Natural killer cell treated with Interleukin-12 subunit alpha and Interleukin-12 subunit beta and Interleukin-15 and Interleukin-18, amount 100 ng/mL, for 72 hours (primary cell): ENCODE measurements at regions not wholly inside any gene's neighbourhood (a gene's known extent, or its start where the extent isn't known, plus 50 kb on each side); places are given as distances from the start of the nearest gene placed in this dataset.

Experiments
- ATAC-seq, 2 donors: fragments of 150-1000 bp; cut with Tn5 transposase in 1 of 2; sonication (Bioruptor Pico), chemical (Tn5 transposase) in 1 of 2; 2 replicates each; pipeline ENCODE4 v1.10.0; 2021
- DNase-seq: peaks from one replicate; pipeline ENCODE4 v3.0.0; 2022; ENCODE audit warnings: low spot score
- H3K27ac Mint-ChIP-seq, 2 donors: 1 replicate in 1 of 2; 2 replicates in 1 of 2; pipeline ENCODE4 v1.8.0; 2022; ENCODE audit warnings: mixed read lengths in 2 of 2, mild to moderate bottlenecking in 1 of 2, moderate library complexity in 1 of 2
- H3K27me3 Mint-ChIP-seq, 2 donors: 1 replicate in 1 of 2; 2 replicates in 1 of 2; pipeline ENCODE4 v1.8.0; 2022; ENCODE audit warnings: mixed read lengths in 2 of 2
- H3K36me3 Mint-ChIP-seq: one replicate; pipeline ENCODE4 v1.8.0; 2022; ENCODE audit warnings: mixed read lengths
- H3K4me1 Mint-ChIP-seq, 2 donors: 1 replicate in 1 of 2; 2 replicates in 1 of 2; pipeline ENCODE4 v1.8.0; 2022; ENCODE audit warnings: low read depth in 2 of 2, mixed read lengths in 2 of 2, mild to moderate bottlenecking in 1 of 2
- H3K4me3 Mint-ChIP-seq: one replicate; pipeline ENCODE4 v1.8.0; 2022; ENCODE audit warnings: mixed read lengths
- H3K9me3 Mint-ChIP-seq: 2 replicates; pipeline ENCODE4 v1.8.0; 2022; ENCODE audit warnings: mixed read lengths

GRCh38 chr10:131635564-131636015 lies 265.2 kb upstream of the PPP2R2D start:
- ATAC-seq (no peak), DNase-seq (no peak)
- H3K4me1 Mint-ChIP-seq: peaks cover 0 to 3% of the 10 kb centered on the region in 2 donors
- H3K27ac Mint-ChIP-seq: no peak overlapping the region
- H3K9me3 Mint-ChIP-seq: peaks cover 3% of the 10 kb centered on the region
- H3K36me3 Mint-ChIP-seq: no peaks in the 10 kb centered on the region
- H3K4me3 Mint-ChIP-seq: no peak overlapping the region
- peaks cover 7 to 22% of the 10 kb centered on the region in 2 donors for H3K27me3 Mint-ChIP-seq

DNA sequence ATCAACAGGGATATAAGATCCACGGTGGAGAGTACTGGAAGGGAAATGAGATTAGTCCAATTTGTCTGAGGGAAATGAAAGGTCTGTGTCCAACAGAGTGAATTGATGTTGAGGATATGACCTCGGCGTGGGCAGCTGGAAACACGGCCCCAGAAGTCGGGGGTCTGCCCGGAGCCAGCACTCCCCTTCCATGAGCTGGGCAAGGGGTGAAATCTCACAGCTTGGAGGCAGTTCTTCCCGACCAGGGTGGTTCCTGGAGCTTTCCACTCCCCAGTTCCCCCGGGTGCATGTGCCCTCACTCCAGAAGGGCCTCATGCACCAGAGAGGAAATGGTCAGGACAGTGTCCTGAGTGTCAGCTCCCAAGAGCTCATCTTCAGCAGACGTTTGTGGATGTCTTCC lies 264.7 kb upstream of the PPP2R2D start:
- no peaks in the 10 kb centered on the region for H3K36me3 Mint-ChIP-seq
- ATAC-seq: no peak
- peaks cover 3% of the 10 kb centered on the region for H3K9me3 Mint-ChIP-seq
- no peak overlapping the region for H3K4me3 Mint-ChIP-seq
- H3K27ac Mint-ChIP-seq: no peak overlapping the region
- no peak for DNase-seq
- H3K4me1 Mint-ChIP-seq: peaks cover 3 to 5% of the 10 kb centered on the region in 2 donors
- peaks cover 9 to 22% of the 10 kb centered on the region in 2 donors for H3K27me3 Mint-ChIP-seq

GRCh38 chr10:131636841-131637724 lies 263.7 kb upstream of the PPP2R2D start:
- peaks cover 3 to 6% of the 10 kb centered on the region in 2 donors for H3K4me1 Mint-ChIP-seq
- no peak for ATAC-seq
- no peak overlapping the region for H3K4me3 Mint-ChIP-seq
- H3K9me3 Mint-ChIP-seq: peaks cover 3% of the 10 kb centered on the region
- no peak for DNase-seq
- H3K36me3 Mint-ChIP-seq: no peaks in the 10 kb centered on the region
- H3K27me3 Mint-ChIP-seq: peaks cover 11 to 26% of the 10 kb centered on the region in 2 donors
- H3K27ac Mint-ChIP-seq: no peak overlapping the region

GRCh38 chr10:131638049-131638879 lies 262.5 kb upstream of the PPP2R2D start:
- H3K36me3 Mint-ChIP-seq: no peaks in the 10 kb centered on the region
- peaks cover 3% of the 10 kb centered on the region for H3K9me3 Mint-ChIP-seq
- ATAC-seq (no peak), DNase-seq (no peak)
- H3K4me3 Mint-ChIP-seq: no peak overlapping the region
- peaks cover 12 to 24% of the 10 kb centered on the region in 2 donors for H3K27me3 Mint-ChIP-seq
- H3K27ac Mint-ChIP-seq: no peak overlapping the region
- peaks cover 3 to 6% of the 10 kb centered on the region in 2 donors for H3K4me1 Mint-ChIP-seq

DNA sequence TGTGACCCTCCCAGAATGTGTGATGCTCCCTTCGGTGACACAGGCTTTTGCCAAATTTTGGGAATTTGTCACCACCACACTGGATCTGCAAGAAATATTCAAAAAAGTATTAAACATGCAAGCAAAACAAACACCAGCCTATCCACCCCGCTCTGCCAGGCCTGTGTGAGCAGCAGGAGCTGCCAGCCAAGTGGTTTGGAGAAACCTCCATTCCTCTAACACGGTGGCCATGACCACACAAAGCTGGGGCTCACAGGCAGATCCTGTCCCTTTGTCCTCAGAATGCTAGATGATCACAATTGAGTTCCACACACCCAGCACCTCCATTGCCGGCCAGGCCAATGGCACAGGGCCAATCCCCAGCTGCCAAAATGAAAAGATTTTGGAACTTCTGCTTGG lies 261.9 kb upstream of the PPP2R2D start:
- Mint-ChIP-seq H3K4me1 (peaks cover 3 to 6% of the 10 kb centered on the region in 2 donors), H3K27me3 (peaks cover 12 to 22% of the 10 kb centered on the region in 2 donors), H3K9me3 (peaks cover 3% of the 10 kb centered on the region), H3K4me3 (no peak overlapping the region), H3K36me3 (no peaks in the 10 kb centered on the region), H3K27ac (no peak overlapping the region)
- ATAC-seq: no peak
- no peak for DNase-seq

DNA sequence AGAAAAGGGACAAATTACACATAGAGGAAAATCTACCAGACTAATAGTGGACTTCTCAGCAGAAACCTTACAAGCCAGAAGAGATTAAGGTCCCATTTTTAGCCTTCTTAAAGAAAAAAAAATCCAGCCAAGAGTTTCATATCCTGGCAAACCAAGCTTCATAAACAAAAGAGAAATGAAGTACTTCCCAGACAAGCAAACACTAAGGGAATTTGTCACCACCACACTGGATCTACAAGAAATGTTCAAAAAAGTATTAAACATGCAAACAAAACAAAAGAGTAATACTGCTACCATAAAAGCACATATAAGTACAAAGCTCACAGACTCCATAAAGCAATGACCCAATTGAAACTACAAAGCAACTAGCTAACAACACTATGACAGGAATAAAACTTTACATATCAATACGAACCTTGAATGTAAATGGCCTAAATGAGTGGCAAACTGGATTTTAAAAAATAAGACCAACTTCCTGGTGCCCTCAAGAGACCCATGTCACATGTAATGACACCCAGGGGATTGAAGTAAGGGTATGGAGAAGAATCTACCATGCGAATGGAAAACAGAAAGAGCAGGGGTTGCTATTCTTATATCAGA lies 260.7 kb upstream of the PPP2R2D start:
- ATAC-seq: no peak
- no peak for DNase-seq
- peaks cover 3% of the 10 kb centered on the region for H3K9me3 Mint-ChIP-seq
- H3K36me3 Mint-ChIP-seq: no peaks in the 10 kb centered on the region
- H3K4me1 Mint-ChIP-seq: peaks cover 3 to 6% of the 10 kb centered on the region in 2 donors
- H3K4me3 Mint-ChIP-seq: no peak overlapping the region
- no peak overlapping the region for H3K27ac Mint-ChIP-seq
- peaks cover 10 to 18% of the 10 kb centered on the region in 2 donors for H3K27me3 Mint-ChIP-seq

- Mint-ChIP-seq H3K9me3 (no peaks in the 10 kb centered on the region), H3K27ac (no peak overlapping the region), H3K4me1 (peaks cover 0 to 6% of the 10 kb centered on the region in 2 donors), H3K4me3 (no peak overlapping the region), H3K36me3 (no peaks in the 10 kb centered on the region), H3K27me3 (peaks cover 9 to 16% of the 10 kb centered on the region in 2 donors)
- DNase-seq (no peak), ATAC-seq (peak; percentile 67 to 86)
These were observed 259.6 kb upstream of the PPP2R2D start for GRCh38 chr10:131641231-131641630.

DNA sequence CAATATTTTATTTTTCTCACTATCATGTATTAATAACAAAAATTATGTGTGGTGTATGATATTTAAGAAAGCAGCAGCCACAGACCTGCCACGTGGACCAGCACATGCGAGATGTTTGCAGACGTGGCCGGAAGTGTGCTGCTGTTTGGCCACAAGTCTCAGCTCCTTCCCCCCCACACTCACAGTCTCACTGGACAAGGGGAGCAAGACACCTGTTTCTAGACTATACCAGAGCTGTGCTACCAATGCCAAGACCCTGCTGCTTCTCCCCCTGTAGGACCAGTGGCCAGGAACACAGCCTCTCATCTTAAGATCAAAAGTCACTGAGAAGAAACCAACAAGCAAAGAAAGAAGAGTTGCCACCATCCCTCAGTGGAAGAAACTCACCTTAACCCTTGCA lies 258.9 kb upstream of the PPP2R2D start:
- Mint-ChIP-seq H3K4me1 (peaks cover 0 to 6% of the 10 kb centered on the region in 2 donors), H3K27ac (no peak overlapping the region), H3K27me3 (peaks cover 9 to 19% of the 10 kb centered on the region in 2 donors), H3K36me3 (no peaks in the 10 kb centered on the region), H3K9me3 (no peaks in the 10 kb centered on the region), H3K4me3 (no peak overlapping the region)
- ATAC-seq (no peak), DNase-seq (no peak)

- no peak for DNase-seq
- H3K9me3 Mint-ChIP-seq: no peaks in the 10 kb centered on the region
- H3K27me3 Mint-ChIP-seq: peaks cover 11 to 19% of the 10 kb centered on the region in 2 donors
- H3K4me1 Mint-ChIP-seq: peaks cover 0 to 6% of the 10 kb centered on the region in 2 donors
- H3K4me3 Mint-ChIP-seq: no peak overlapping the region
- no peak overlapping the region for H3K27ac Mint-ChIP-seq
- ATAC-seq: peak in 1 of 2 donors; percentile 48
- no peaks in the 10 kb centered on the region for H3K36me3 Mint-ChIP-seq
These were observed 257.8 kb upstream of the PPP2R2D start for GRCh38 chr10:131642966-131643365.

DNA sequence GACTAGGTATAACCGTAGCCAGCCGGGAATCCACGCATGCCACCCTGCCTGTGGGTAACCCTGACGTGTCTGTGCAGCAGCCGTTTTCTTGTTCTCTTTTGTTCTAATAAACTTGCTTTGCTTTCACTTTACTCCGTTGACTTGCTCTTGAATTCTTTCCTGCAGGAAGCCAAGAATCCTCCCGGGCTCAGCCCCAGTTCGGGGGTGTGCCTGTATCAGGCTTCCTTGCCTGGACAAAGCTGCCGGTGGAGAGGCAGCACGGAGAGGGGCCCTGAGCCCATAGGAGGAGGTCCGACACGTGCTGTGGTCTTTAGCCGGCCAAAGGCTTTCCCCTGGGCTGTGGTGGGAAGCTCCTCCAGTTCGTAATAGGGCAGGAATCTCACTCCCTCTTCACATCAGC lies 256.5 kb upstream of the PPP2R2D start:
- Mint-ChIP-seq H3K27ac (no peak overlapping the region), H3K9me3 (no peaks in the 10 kb centered on the region), H3K4me1 (peaks cover 2 to 6% of the 10 kb centered on the region in 2 donors), H3K4me3 (no peak overlapping the region), H3K36me3 (no peaks in the 10 kb centered on the region), H3K27me3 (peaks cover 13 to 19% of the 10 kb centered on the region in 2 donors)
- ATAC-seq (no peak), DNase-seq (no peak)

- peaks cover 13 to 19% of the 10 kb centered on the region in 2 donors for H3K27me3 Mint-ChIP-seq
- H3K36me3 Mint-ChIP-seq: no peaks in the 10 kb centered on the region
- peaks cover 2 to 6% of the 10 kb centered on the region in 2 donors for H3K4me1 Mint-ChIP-seq
- ATAC-seq (no peak), DNase-seq (no peak)
- H3K4me3 Mint-ChIP-seq: no peak overlapping the region
- H3K27ac Mint-ChIP-seq: no peak overlapping the region
- no peaks in the 10 kb centered on the region for H3K9me3 Mint-ChIP-seq
These were observed 255.7 kb upstream of the PPP2R2D start for GRCh38 chr10:131644864-131645658.

- Mint-ChIP-seq H3K4me1 (peaks cover 2 to 5% of the 10 kb centered on the region in 2 donors), H3K27me3 (peaks cover 12 to 19% of the 10 kb centered on the region in 2 donors), H3K9me3 (no peaks in the 10 kb centered on the region), H3K4me3 (no peak overlapping the region), H3K36me3 (no peaks in the 10 kb centered on the region), H3K27ac (no peak overlapping the region)
- ATAC-seq (no peak), DNase-seq (no peak)
These were observed 255.1 kb upstream of the PPP2R2D start for GRCh38 chr10:131645756-131646155.
